SK-N-MC (cell line): ENCODE measurements at regions not wholly inside any gene's neighbourhood (a gene's known extent, or its start where the extent isn't known, plus 50 kb on each side); places are given as distances from the start of the nearest gene placed in this dataset.

ENCODE experiments used
- EZH2 ChIP-seq: fragments of 200-600 bp; sonication (generic); IDR thresholded peaks from one replicate; pipeline ENCODE4 v1.6.1; 2017; ENCODE audit warnings: antibody characterized with exemption
- POLR2AphosphoS5 ChIP-seq: IDR thresholded peaks from 2 replicates; pipeline ENCODE4 v1.6.1; 2012; ENCODE audit warnings: mild to moderate bottlenecking, low read depth, low read length, borderline replicate concordance

GRCh38 chr21:20207335-20207734, 790.9 kb upstream of the NCAM2 start:
- TF ChIP-seq POLR2AphosphoS5 (no peak), EZH2 (no peak)
